H1 (cell line): ENCODE measurements at regions not wholly inside any gene's neighbourhood (a gene's known extent, or its start where the extent isn't known, plus 50 kb on each side); places are given as distances from the start of the nearest gene placed in this dataset.

Experiments
- ASH2L ChIP-seq: fragments of 200-600, 300-600 bp; sonication (generic); IDR thresholded peaks from one replicate; pipeline ENCODE4 v1.7.1; 2017; ENCODE audit warnings: low read length
- BACH1 ChIP-seq: IDR thresholded peaks from 2 replicates; pipeline ENCODE4 v1.6.1; 2012; ENCODE audit warnings: low read length, improper control_type of control experiment
- CTCF ChIP-seq, 3 experiments: IDR thresholded peaks; 1 replicate in 2 of 3; 2 replicates in 1 of 3; pipeline versions ENCODE4 v1.5.1 to v1.6.1; 2011; ENCODE audit warnings: low read length in 3 of 3, mild to moderate bottlenecking in 3 of 3, inconsistent platforms in 2 of 3, low read depth in 1 of 3, moderate library complexity in 1 of 3; ENCODE audit not compliant: insufficient read depth in 1 of 3; ENCODE audit errors: control extremely low read depth in 1 of 3
- EP300 ChIP-seq, 2 experiments: IDR thresholded peaks; 1 replicate in 1 of 2; 2 replicates in 1 of 2; pipeline ENCODE4 v1.6.1; 2011 to 2012; ENCODE audit warnings: low read depth in 2 of 2, low read length in 2 of 2, mild to moderate bottlenecking in 2 of 2, borderline replicate concordance in 1 of 2, inconsistent platforms in 1 of 2, moderate library complexity in 1 of 2
- KDM5A ChIP-seq: fragments of 200-600 bp; IDR thresholded peaks from 2 replicates; pipeline ENCODE4 v1.7.1; 2012; ENCODE audit warnings: mild to moderate bottlenecking, low read length, inconsistent platforms, mixed read lengths
- PHF8 ChIP-seq: fragments of 200-600 bp; sonication (generic); conservative IDR thresholded peaks from 2 replicates; pipeline ENCODE4 v1.7.1; 2012; ENCODE audit warnings: low read depth, mild to moderate bottlenecking, inconsistent platforms, low read length, moderate library complexity
- RAD21 ChIP-seq, 2 experiments: IDR thresholded peaks in 1 of 2; conservative IDR thresholded peaks in 1 of 2; 2 replicates each; pipeline ENCODE4 v1.6.1; 2011; ENCODE audit warnings: low read depth in 2 of 2, low read length in 2 of 2, improper control_type of control experiment in 1 of 2, inconsistent platforms in 1 of 2, mild to moderate bottlenecking in 1 of 2, moderate library complexity in 1 of 2
- SIN3A ChIP-seq, 2 experiments: IDR thresholded peaks in 1 of 2; conservative IDR thresholded peaks in 1 of 2; 2 replicates each; pipeline ENCODE4 v1.6.1; 2011 to 2012; ENCODE audit warnings: low read length in 2 of 2, improper control_type of control experiment in 1 of 2, low read depth in 1 of 2, mild to moderate bottlenecking in 1 of 2
- SP1 ChIP-seq: IDR thresholded peaks from 2 replicates; pipeline ENCODE4 v1.6.1; 2011; ENCODE audit warnings: low read depth, low read length

DNA sequence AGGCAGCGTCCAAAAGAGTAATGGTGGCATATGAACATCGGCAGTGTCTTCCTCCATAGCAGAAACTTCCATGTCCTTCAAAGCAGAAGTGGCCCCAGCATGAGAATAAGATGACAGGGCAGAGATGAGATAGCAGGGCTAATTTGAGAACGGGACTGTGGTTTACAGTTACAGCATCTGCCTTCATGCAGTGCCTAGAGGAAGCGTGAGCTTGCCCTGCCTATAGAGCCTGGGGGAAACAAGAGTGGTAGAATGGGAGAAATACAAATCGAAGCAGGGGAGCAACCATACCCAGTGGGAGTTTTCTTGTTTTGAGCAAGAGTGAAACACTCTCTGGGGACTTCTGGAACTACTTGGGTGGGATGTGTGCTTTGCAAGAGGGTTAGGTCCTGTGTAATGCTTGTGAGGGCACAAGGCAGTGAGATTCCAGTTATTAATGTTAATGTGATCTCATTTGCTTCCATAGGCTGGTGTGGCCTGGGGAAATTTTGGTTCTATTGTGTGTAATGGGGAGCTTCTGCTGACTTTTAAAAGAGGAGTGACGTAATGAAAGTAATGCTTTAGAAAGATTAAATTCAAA, 616.9 kb downstream of the ZIC1 start:
- TF ChIP-seq SP1 (no peak), CTCF (IDR thresholded peaks at IDR 0.05; ENCODE audit: control extremely low read depth in 1 of 3, insufficient read depth in 1 of 3, low read depth in 1 of 3, low read length in 3 of 3) (no peak), PHF8 (no peak), KDM5A (no peak), BACH1 (no peak), SIN3A (conservative IDR thresholded peaks at IDR 0.05 in 1 of 2, IDR thresholded peaks at IDR 0.05 in 1 of 2; ENCODE audit: low read depth in 1 of 2, low read length in 2 of 2) (no peak), RAD21 (IDR thresholded peaks at IDR 0.05 in 1 of 2, conservative IDR thresholded peaks at IDR 0.05 in 1 of 2; ENCODE audit: low read depth in 2 of 2, low read length in 2 of 2) (no peak), EP300 (IDR thresholded peaks at IDR 0.05; ENCODE audit: borderline replicate concordance in 1 of 2, low read depth in 2 of 2, low read length in 2 of 2) (no peak), ASH2L (no peak)
